WTC11 (cell line): ENCODE measurements at regions not wholly inside any gene's neighbourhood (a gene's known extent, or its start where the extent isn't known, plus 50 kb on each side); places are given as distances from the start of the nearest gene placed in this dataset.

Source experiments
- ATAC-seq: fragments of 200-7000 bp; cut with Tn5 transposase; 2 replicates; pipeline ENCODE4 v1.10.0; 2021; ENCODE audit warnings: mild to moderate bottlenecking, moderate library complexity
- CTCF ChIA-PET: fragments of 300-600 bp; sonication (Branson Sonifier 250); formaldehyde crosslinking; loops from one replicate; lab custom pipeline; 2021; ENCODE audit warnings: antibody characterized with exemption; lab: Charles Lee
- POLR2A ChIA-PET: fragments of 350-600 bp; sonication (Branson Sonifier 250); formaldehyde crosslinking; loops from one replicate; lab custom pipeline; 2021; ENCODE audit warnings: antibody characterized with exemption; lab: Charles Lee
- DNase-seq: peaks from one replicate; pipeline ENCODE4 v3.0.0; 2021; ENCODE audit warnings: low spot score
- H3K27ac Mint-ChIP-seq: 2 replicates; pipeline ENCODE4 v1.8.0; 2021; ENCODE audit warnings: mixed read lengths
- H3K27me3 Mint-ChIP-seq: 2 replicates; pipeline ENCODE4 v1.8.0; 2021; ENCODE audit warnings: low read depth, mild to moderate bottlenecking, moderate library complexity, mixed read lengths
- H3K36me3 Mint-ChIP-seq: 2 replicates; pipeline ENCODE4 v1.8.0; 2021; ENCODE audit warnings: mixed read lengths
- H3K4me1 Mint-ChIP-seq: 2 replicates; pipeline ENCODE4 v1.8.0; 2022; ENCODE audit warnings: mixed read lengths
- H3K4me3 Mint-ChIP-seq: 2 replicates; pipeline ENCODE4 v1.8.0; 2021; ENCODE audit warnings: mild to moderate bottlenecking, moderate library complexity, mixed read lengths
- H3K9me3 Mint-ChIP-seq: 2 replicates; pipeline ENCODE4 v1.8.0; 2021; ENCODE audit warnings: mixed read lengths
- ATF3 ChIP-seq: sonication (generic); formaldehyde crosslinking; conservative IDR thresholded peaks from 2 replicates; pipeline ENCODE4 v1.8.1; 2022; ENCODE audit warnings: mild to moderate bottlenecking, missing genetic modification reagents
- ATF6 ChIP-seq: sonication (generic); formaldehyde crosslinking; IDR thresholded peaks from 2 replicates; pipeline ENCODE4 v1.8.1; 2023; ENCODE audit warnings: mild to moderate bottlenecking, missing genetic modification reagents
- E2F1 ChIP-seq: sonication (generic); formaldehyde crosslinking; IDR thresholded peaks from 2 replicates; pipeline ENCODE4 v1.8.0; 2022; ENCODE audit warnings: mild to moderate bottlenecking, missing genetic modification reagents
- E2F5 ChIP-seq: sonication (generic); formaldehyde crosslinking; IDR thresholded peaks from 2 replicates; pipeline ENCODE4 v1.8.1; 2022; ENCODE audit warnings: mild to moderate bottlenecking, moderate library complexity, missing genetic modification reagents
- ESRRA ChIP-seq: sonication (generic); formaldehyde crosslinking; IDR thresholded peaks from 2 replicates; pipeline ENCODE4 v1.8.1; 2022; ENCODE audit warnings: mild to moderate bottlenecking, missing genetic modification reagents, borderline replicate concordance
- ETV6 ChIP-seq: sonication (generic); formaldehyde crosslinking; IDR thresholded peaks from 2 replicates; pipeline ENCODE4 v1.8.1; 2022; ENCODE audit warnings: mild to moderate bottlenecking, missing genetic modification reagents
- FOXP1 ChIP-seq: sonication (generic); formaldehyde crosslinking; IDR thresholded peaks from 2 replicates; pipeline ENCODE4 v1.8.0; 2022; ENCODE audit warnings: missing genetic modification reagents, mild to moderate bottlenecking, moderate library complexity, borderline replicate concordance
- FOXP4 ChIP-seq: sonication (generic); formaldehyde crosslinking; IDR thresholded peaks from 2 replicates; pipeline ENCODE4 v1.8.0; 2022; ENCODE audit warnings: mild to moderate bottlenecking, missing genetic modification reagents
- HMGA2 ChIP-seq: fragments of 250-450 bp; sonication (Bioruptor Pico); IDR thresholded peaks from 2 replicates; pipeline ENCODE4 v1.4.0; 2021; ENCODE audit warnings: mild to moderate bottlenecking, moderate library complexity
- NFYB ChIP-seq: sonication (generic); formaldehyde crosslinking; conservative IDR thresholded peaks from 2 replicates; pipeline ENCODE4 v1.8.0; 2022; ENCODE audit warnings: low read depth, missing genetic modification reagents
- PRDM15 ChIP-seq: sonication (generic); formaldehyde crosslinking; IDR thresholded peaks from 2 replicates; pipeline ENCODE4 v1.8.0; 2022; ENCODE audit warnings: missing genetic modification reagents
- USF1 ChIP-seq: sonication (generic); formaldehyde crosslinking; IDR thresholded peaks from 2 replicates; pipeline ENCODE4 v1.8.0; 2022; ENCODE audit warnings: mild to moderate bottlenecking, missing genetic modification reagents
- ZNF138 ChIP-seq: sonication (generic); formaldehyde crosslinking; conservative IDR thresholded peaks from 2 replicates; pipeline ENCODE4 v1.8.1; 2022; ENCODE audit warnings: mild to moderate bottlenecking, moderate library complexity, missing genetic modification reagents
- ZNF317 ChIP-seq: sonication (generic); formaldehyde crosslinking; IDR thresholded peaks from 2 replicates; pipeline ENCODE4 v1.8.1; 2023; ENCODE audit warnings: low read depth, mild to moderate bottlenecking, moderate library complexity, missing genetic modification reagents, borderline replicate concordance
- ZNF532 ChIP-seq: fragments of 250-450 bp; sonication (Bioruptor Pico); IDR thresholded peaks from 2 replicates; pipeline ENCODE4 v1.9.0; 2021; ENCODE audit warnings: mild to moderate bottlenecking, borderline replicate concordance

GRCh38 chr2:140117386-140117785 lies 1337.2 kb upstream of the NXPH2 start (continued):
- no peak for TF ChIP-seq FOXP4 (CRISPR knock-in tag)
- TF ChIP-seq ZNF138 (CRISPR knock-in tag): no peak
- TF ChIP-seq USF1 (CRISPR knock-in tag): no peak
- no peak for TF ChIP-seq FOXP1 (CRISPR knock-in tag)
- TF ChIP-seq ZNF317 (CRISPR knock-in tag): no peak
- TF ChIP-seq ATF6: no peak
- TF ChIP-seq, all 79 proteins: peak for 0

GRCh38 chr2:140108706-140109475 lies 1328.7 kb upstream of the NXPH2 start:
- no peaks in the 10 kb centered on the region for H3K36me3 Mint-ChIP-seq
- peak overlapping the region; percentile 30; the same call in 1 of the 2 replicates for H3K27ac Mint-ChIP-seq
- ChIA-PET POLR2A (no interaction called here), CTCF (no interaction called here)
- peaks cover 6% of the 10 kb centered on the region for H3K9me3 Mint-ChIP-seq
- TF ChIP-seq NFYB (CRISPR knock-in tag) (no peak), ATF3 (no peak), PRDM15 (no peak), ESRRA (no peak), ETV6 (CRISPR knock-in tag) (no peak), ZNF532 (no peak), HMGA2 (no peak), E2F1 (CRISPR knock-in tag) (no peak), E2F5 (no peak)
- DNase-seq (no peak), ATAC-seq (peak; percentile 53)
- no peaks in the 10 kb centered on the region for H3K27me3 Mint-ChIP-seq
- H3K4me1 Mint-ChIP-seq: peaks cover 3% of the 10 kb centered on the region
- H3K4me3 Mint-ChIP-seq: no peak overlapping the region
